OCI-LY1 (cell line): ENCODE measurements at regions not wholly inside any gene's neighbourhood (a gene's known extent, or its start where the extent isn't known, plus 50 kb on each side); places are given as distances from the start of the nearest gene placed in this dataset.

ENCODE experiments used
- CTCF ChIP-seq: fragments of 200-600 bp; sonication (generic), shearing (Covaris generic); IDR thresholded peaks from 2 replicates; pipeline ENCODE4 v1.5.1; 2017; ENCODE audit warnings: mild to moderate bottlenecking, antibody characterized with exemption, low read length, moderate library complexity, mixed read lengths
- EZH2 ChIP-seq: fragments of 200-600 bp; sonication (generic), shearing (Covaris generic); IDR thresholded peaks from 2 replicates; pipeline ENCODE4 v1.8.0; 2017; ENCODE audit warnings: borderline replicate concordance, mixed run types, mild to moderate bottlenecking, antibody characterized with exemption, low read length, moderate library complexity, mixed read lengths

- no peak for TF ChIP-seq CTCF
- no peak for TF ChIP-seq EZH2
Observed at GRCh38 chr5:57317341-57317740, 143.5 kb downstream of the GPBP1 start.
